OCI-LY7 (cell line): ENCODE measurements at regions not wholly inside any gene's neighbourhood (a gene's known extent, or its start where the extent isn't known, plus 50 kb on each side); places are given as distances from the start of the nearest gene placed in this dataset.

Source experiments
- BruUV-seq: library from RNA; stranded (reverse); fragments of 400-500 nt; replicated peaks from 2 replicates; lab custom pipeline; 2021; lab: Mats Ljungman, UMichigan
- CTCF ChIA-PET: fragments of 300-600 bp; sonication (Branson Sonifier 250); formaldehyde crosslinking; loops from one replicate; lab custom pipeline; 2022; ENCODE audit warnings: antibody characterized with exemption; ENCODE audit not compliant: unreplicated experiment; lab: Charles Lee
- POLR2A ChIA-PET: fragments of 300-600 bp; sonication (Branson Sonifier 250); formaldehyde crosslinking; loops from one replicate; lab custom pipeline; 2022; ENCODE audit warnings: antibody characterized with exemption; lab: Charles Lee
- DNase-seq: peaks from one replicate; pipeline ENCODE4 v3.0.0-alpha.2; 2015; ENCODE audit warnings: low spot score
- H2AFZ ChIP-seq: fragments of 200-600 bp; sonication (generic), shearing (Covaris generic); 2 replicates; pipeline ENCODE4 v1.6.1; 2014; ENCODE audit warnings: mild to moderate bottlenecking, antibody characterized with exemption, low read length, moderate library complexity
- H3K27ac ChIP-seq: fragments of 200-600 bp; sonication (generic); 2 replicates; pipeline ENCODE4 v1.5.1; 2014; ENCODE audit warnings: mixed run types, low read depth, mild to moderate bottlenecking, moderate library complexity, low read length, inconsistent platforms; ENCODE audit not compliant: poor library complexity, severe bottlenecking
- H3K36me3 ChIP-seq: fragments of 200-600 bp; sonication (generic); 2 replicates; pipeline ENCODE4 v1.6.1; 2014; ENCODE audit warnings: mild to moderate bottlenecking, antibody characterized with exemption, low read length, moderate library complexity, mixed read lengths; ENCODE audit not compliant: insufficient read depth
- H3K4me1 ChIP-seq: fragments of 200-600 bp; sonication (generic); 2 replicates; pipeline ENCODE4 v1.5.1; 2014; ENCODE audit warnings: mild to moderate bottlenecking, low read length; ENCODE audit not compliant: insufficient read depth, poor library complexity, severe bottlenecking
- H3K4me2 ChIP-seq: fragments of 200-600 bp; sonication (generic); 2 replicates; pipeline ENCODE4 v1.6.1; 2014; ENCODE audit warnings: mild to moderate bottlenecking, low read length
- H3K4me3 ChIP-seq: fragments of 200-600 bp; sonication (generic); 2 replicates; pipeline ENCODE4 v1.5.1; 2014; ENCODE audit warnings: mild to moderate bottlenecking, low read depth, low read length; ENCODE audit not compliant: poor library complexity, severe bottlenecking
- H3K79me2 ChIP-seq: fragments of 200-600 bp; sonication (generic); 2 replicates; pipeline ENCODE4 v1.6.1; 2016; ENCODE audit warnings: low read depth, mild to moderate bottlenecking, low read length, moderate library complexity, mixed read lengths; ENCODE audit not compliant: insufficient read depth
- H3K9me2 ChIP-seq: fragments of 200-600 bp; sonication (generic); 2 replicates; pipeline ENCODE4 v1.6.1; 2016; ENCODE audit warnings: mild to moderate bottlenecking, low read length, mixed read lengths; ENCODE audit not compliant: insufficient read depth
- H3K9me3 ChIP-seq: fragments of 200-600 bp; sonication (generic); 2 replicates; pipeline ENCODE4 v1.6.1; 2014; ENCODE audit warnings: mild to moderate bottlenecking, mixed run types, low read length, mixed read lengths
- H4K20me1 ChIP-seq: fragments of 200-600 bp; sonication (generic); 2 replicates; pipeline ENCODE4 v1.6.1; 2014; ENCODE audit warnings: mild to moderate bottlenecking, antibody characterized with exemption, low read length, moderate library complexity, mixed read lengths; ENCODE audit not compliant: insufficient read depth
- EZH2phosphoT487 ChIP-seq: fragments of 200-600 bp; sonication (generic); IDR thresholded peaks from 2 replicates; pipeline ENCODE4 v1.6.1; 2018; ENCODE audit warnings: low read depth, borderline replicate concordance, mild to moderate bottlenecking, mixed run types, antibody characterized with exemption, low read length, moderate library complexity, mixed read lengths
- intact Hi-C: fragments of 100-400 bp; cut with micrococcal nuclease; formaldehyde crosslinking; loops from one replicate; pipeline ENCODE4 v1.10.0; 2022; ENCODE audit not compliant: unreplicated experiment
- TF ChIP-seq, protein P1 (sequence below): fragments of 200-600 bp; sonication (generic); conservative IDR thresholded peaks from 2 replicates; pipeline ENCODE4 v1.5.1; 2014; ENCODE audit warnings: mild to moderate bottlenecking, antibody characterized with exemption, low read length, moderate library complexity, mixed read lengths

DNA sequence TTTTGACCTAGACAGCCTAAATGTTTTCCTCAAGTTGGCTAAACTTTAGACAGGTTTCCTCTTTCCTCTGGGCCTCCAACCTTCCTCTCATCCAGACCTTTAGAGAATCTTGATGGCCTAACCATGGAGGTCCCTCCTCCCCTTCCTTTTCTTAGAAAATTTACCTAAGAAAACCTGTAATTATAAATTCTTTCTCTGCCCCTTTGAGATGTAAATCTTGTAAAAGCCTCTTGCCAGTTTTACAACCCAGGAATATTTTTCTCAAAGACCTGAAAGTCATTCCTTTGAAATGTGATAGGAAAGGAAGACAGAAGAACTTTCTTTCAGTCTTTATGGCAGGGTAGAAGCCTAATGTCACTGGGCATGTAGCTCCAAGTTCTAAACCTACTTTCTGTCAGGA lies 1752.6 kb upstream of the C9orf72 start:
- intact Hi-C loops: no loop called here
- no peak overlapping the region for H3K4me2 ChIP-seq
- H3K9me3 ChIP-seq: no peaks in the 10 kb centered on the region
- H3K9me2 ChIP-seq: no peaks in the 10 kb centered on the region
- H3K4me3 ChIP-seq: no peak overlapping the region
- H2AFZ ChIP-seq: no peak overlapping the region
- H3K36me3 ChIP-seq: no peaks in the 10 kb centered on the region
- no TSS peak for BruUV-seq
- no peak overlapping the region for H3K27ac ChIP-seq
- no peaks in the 10 kb centered on the region for H3K4me1 ChIP-seq
- H3K79me2 ChIP-seq: no peaks in the 10 kb centered on the region
- ChIA-PET CTCF (no interaction called here), POLR2A (no interaction called here)
- no peaks in the 10 kb centered on the region for H4K20me1 ChIP-seq
- DNase-seq: no peak
- TF ChIP-seq EZH2phosphoT487: no peak
- TF ChIP-seq, protein P1, sequence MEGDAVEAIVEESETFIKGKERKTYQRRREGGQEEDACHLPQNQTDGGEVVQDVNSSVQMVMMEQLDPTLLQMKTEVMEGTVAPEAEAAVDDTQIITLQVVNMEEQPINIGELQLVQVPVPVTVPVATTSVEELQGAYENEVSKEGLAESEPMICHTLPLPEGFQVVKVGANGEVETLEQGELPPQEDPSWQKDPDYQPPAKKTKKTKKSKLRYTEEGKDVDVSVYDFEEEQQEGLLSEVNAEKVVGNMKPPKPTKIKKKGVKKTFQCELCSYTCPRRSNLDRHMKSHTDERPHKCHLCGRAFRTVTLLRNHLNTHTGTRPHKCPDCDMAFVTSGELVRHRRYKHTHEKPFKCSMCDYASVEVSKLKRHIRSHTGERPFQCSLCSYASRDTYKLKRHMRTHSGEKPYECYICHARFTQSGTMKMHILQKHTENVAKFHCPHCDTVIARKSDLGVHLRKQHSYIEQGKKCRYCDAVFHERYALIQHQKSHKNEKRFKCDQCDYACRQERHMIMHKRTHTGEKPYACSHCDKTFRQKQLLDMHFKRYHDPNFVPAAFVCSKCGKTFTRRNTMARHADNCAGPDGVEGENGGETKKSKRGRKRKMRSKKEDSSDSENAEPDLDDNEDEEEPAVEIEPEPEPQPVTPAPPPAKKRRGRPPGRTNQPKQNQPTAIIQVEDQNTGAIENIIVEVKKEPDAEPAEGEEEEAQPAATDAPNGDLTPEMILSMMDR: no peak

DNA sequence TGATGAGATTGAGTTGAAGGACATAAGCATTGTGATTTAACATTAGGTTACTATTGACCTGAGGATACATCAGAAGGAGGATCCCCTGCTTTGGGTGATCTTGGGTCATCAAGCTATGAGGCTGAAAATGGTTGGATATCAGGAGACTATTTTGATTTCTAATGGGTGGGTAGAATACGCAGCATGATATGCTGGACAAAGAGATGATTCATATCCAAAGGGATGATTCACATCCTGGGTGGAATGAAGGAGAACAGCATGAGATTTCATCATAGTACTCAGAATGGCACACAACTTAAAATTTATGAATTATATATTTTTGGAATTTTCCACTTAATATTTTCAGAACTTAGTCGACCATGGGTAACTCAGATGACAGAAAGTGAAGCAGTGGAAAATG lies 1759.5 kb upstream of the C9orf72 start:
- intact Hi-C loops: no loop called here
- CTCF ChIA-PET: no interaction called here
- TF ChIP-seq EZH2phosphoT487: no peak
- TF ChIP-seq, protein P1: no peak
- Histone ChIP-seq H3K36me3 (no peaks in the 10 kb centered on the region), H3K27ac (no peak overlapping the region), H3K4me3 (no peak overlapping the region), H2AFZ (no peak overlapping the region), H4K20me1 (no peaks in the 10 kb centered on the region), H3K9me2 (no peaks in the 10 kb centered on the region), H3K9me3 (no peaks in the 10 kb centered on the region), H3K4me2 (no peak overlapping the region), H3K4me1 (no peaks in the 10 kb centered on the region), H3K79me2 (no peaks in the 10 kb centered on the region)
- POLR2A ChIA-PET: no interaction called here
- no TSS peak for BruUV-seq
- DNase-seq: no peak

DNA sequence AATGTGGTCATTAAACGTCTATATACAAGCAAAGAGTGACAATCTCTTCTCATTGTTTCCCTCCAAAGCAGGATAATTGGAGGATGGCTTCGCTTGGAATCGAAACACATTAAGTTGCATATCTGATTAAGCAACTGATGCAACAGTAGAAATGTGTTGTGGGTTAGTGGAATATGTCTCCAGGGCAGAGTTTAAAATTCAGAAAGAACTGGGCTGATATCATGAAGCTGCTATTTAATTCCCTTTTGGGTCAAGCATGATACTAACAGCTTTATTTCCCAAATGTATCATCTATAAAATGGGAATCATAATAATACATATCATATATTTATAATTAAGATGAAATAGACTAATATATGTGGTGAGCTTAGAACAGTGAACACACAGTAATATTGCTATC lies 1763.0 kb upstream of the C9orf72 start:
- DNase-seq: no peak
- no peak overlapping the region for H2AFZ ChIP-seq
- POLR2A ChIA-PET: no interaction called here
- CTCF ChIA-PET: no interaction called here
- H3K36me3 ChIP-seq: no peaks in the 10 kb centered on the region
- BruUV-seq: no TSS peak
- no peaks in the 10 kb centered on the region for H3K79me2 ChIP-seq
- no peaks in the 10 kb centered on the region for H4K20me1 ChIP-seq
- TF ChIP-seq, protein P1: no peak
- TF ChIP-seq EZH2phosphoT487: no peak
- no peak overlapping the region for H3K27ac ChIP-seq
- no peaks in the 10 kb centered on the region for H3K9me3 ChIP-seq
- H3K9me2 ChIP-seq: no peaks in the 10 kb centered on the region
- intact Hi-C loops: no loop called here
- H3K4me2 ChIP-seq: no peak overlapping the region
- no peak overlapping the region for H3K4me3 ChIP-seq
- no peaks in the 10 kb centered on the region for H3K4me1 ChIP-seq
